ENCODE measurements at regions not wholly inside any gene's neighbourhood (a gene's known extent, or its start where the extent isn't known, plus 50 kb on each side); places are given as distances from the start of the nearest gene placed in this dataset.

DNA sequence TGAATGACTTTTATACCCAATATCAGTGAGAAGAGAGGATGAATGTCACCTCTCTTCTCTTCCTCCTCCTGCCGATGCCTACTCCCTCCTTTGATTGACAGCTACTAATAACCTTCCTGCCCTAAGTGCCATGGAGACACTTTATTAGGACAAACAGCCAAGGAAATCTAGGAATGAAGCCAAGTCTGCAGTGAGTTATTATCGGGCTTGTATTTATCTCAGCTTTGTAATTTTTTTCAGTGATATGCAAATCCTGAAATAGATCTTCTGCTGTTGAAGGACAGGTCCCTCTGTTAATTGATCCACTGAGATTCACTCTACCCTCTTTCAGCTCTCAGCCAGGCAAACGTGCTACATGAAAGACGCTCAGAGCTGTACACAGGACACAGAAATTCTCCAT lies 686.7 kb downstream of the TMEM182 start:
- no peak for ATAC-seq
- Histone ChIP-seq H3K4me3 (no peak overlapping the region), H3K27me3 (no peaks in the 10 kb centered on the region), H3K36me3 (no peaks in the 10 kb centered on the region), H3K4me1 (no peaks in the 10 kb centered on the region), H3K9me3 (no peaks in the 10 kb centered on the region), H3K27ac (no peak overlapping the region)
- no peak for TF ChIP-seq POLR2A (IDR thresholded peaks at IDR 0.05)
- TF ChIP-seq, protein P1, sequence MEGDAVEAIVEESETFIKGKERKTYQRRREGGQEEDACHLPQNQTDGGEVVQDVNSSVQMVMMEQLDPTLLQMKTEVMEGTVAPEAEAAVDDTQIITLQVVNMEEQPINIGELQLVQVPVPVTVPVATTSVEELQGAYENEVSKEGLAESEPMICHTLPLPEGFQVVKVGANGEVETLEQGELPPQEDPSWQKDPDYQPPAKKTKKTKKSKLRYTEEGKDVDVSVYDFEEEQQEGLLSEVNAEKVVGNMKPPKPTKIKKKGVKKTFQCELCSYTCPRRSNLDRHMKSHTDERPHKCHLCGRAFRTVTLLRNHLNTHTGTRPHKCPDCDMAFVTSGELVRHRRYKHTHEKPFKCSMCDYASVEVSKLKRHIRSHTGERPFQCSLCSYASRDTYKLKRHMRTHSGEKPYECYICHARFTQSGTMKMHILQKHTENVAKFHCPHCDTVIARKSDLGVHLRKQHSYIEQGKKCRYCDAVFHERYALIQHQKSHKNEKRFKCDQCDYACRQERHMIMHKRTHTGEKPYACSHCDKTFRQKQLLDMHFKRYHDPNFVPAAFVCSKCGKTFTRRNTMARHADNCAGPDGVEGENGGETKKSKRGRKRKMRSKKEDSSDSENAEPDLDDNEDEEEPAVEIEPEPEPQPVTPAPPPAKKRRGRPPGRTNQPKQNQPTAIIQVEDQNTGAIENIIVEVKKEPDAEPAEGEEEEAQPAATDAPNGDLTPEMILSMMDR (IDR thresholded peaks at IDR 0.05), result no peak
- no peak for DNase-seq
- intact Hi-C loops (cut with DNase I), result no loop called here
- WGBS, 4 donors, result 13 to 23% (median 22%) methylated on average over 4 of the region's 4 CpGs

DNA sequence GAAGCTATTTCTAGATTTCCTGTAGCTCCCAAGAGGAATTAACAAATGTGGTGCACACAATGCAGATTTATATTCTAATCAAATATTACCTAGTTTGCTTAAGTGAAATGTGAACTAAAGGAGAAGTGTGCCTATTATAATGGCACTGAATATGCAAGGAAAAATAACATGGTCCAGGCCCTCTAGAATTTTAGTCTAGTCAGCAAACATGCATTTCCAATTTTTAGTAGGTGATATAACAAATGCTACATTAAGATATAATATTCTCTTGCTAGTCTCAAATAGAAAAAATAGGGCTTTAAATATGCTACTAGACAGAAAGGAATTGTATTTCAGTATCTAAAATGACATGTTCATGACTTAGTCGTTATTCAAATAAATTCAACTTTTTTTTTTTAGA lies 689.5 kb downstream of the TMEM182 start:
- intact Hi-C loops (cut with DNase I), result no loop called here
- no peak for ATAC-seq
- no peak for DNase-seq
- Histone ChIP-seq H3K27me3 (no peaks in the 10 kb centered on the region), H3K27ac (no peak overlapping the region), H3K36me3 (no peaks in the 10 kb centered on the region), H3K4me3 (no peak overlapping the region), H3K9me3 (no peaks in the 10 kb centered on the region), H3K4me1 (no peaks in the 10 kb centered on the region)
- TF ChIP-seq, protein P1 (IDR thresholded peaks at IDR 0.05), result no peak
- TF ChIP-seq POLR2A (IDR thresholded peaks at IDR 0.05), result no peak
- 85 to 97% (median 90%) methylated on average over 1 of the region's 1 CpG for WGBS, 4 donors

DNA sequence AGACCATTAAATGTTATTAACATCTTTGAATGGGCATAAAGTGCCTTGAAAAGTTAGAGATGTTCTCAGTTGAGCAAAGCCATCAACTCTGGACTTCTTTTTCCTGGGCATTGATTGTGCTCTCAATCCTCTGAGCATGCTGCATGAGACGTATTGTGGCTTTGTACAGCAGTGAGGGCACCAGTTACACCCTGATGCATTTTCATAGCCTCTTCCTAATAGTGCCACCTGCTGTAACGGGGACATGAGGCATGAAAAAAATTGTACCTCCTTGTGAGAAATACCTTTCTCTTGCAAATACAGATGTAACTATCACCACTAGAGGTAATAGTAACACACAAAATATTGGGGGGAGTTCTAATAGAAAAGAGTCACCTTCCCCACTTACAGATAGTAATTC lies 697.5 kb downstream of the TMEM182 start:
- 27 to 43% (median 32%) methylated on average over 2 of the region's 2 CpGs for WGBS, 4 donors
- Histone ChIP-seq H3K9me3 (no peaks in the 10 kb centered on the region), H3K4me1 (no peaks in the 10 kb centered on the region), H3K4me3 (no peak overlapping the region), H3K36me3 (no peaks in the 10 kb centered on the region), H3K27me3 (no peaks in the 10 kb centered on the region), H3K27ac (no peak overlapping the region)
- intact Hi-C loops (cut with DNase I), result no loop called here
- TF ChIP-seq, protein P1 (IDR thresholded peaks at IDR 0.05), result no peak
- no peak for TF ChIP-seq POLR2A (IDR thresholded peaks at IDR 0.05)
- ATAC-seq, result no peak
- no peak for DNase-seq

DNA sequence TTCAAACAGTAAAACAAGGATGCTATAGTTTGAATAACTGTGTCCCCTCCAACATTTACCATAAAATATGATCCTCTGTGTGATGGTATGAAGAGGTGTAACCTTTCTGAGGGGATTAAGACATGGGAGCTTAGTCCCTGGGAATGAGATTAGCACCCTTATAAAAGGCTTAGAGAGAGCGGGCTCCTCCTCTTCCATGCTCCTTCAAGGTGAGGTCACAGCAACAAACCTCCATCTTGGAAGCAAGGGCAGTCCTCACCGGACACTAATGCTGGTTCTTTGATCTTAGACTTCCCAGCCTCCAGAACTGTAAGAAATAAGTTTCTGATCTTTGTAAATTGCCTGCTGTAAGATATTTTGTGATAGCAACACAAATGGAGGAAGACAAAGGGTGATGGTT lies 700.3 kb downstream of the TMEM182 start:
- no peak for DNase-seq
- Histone ChIP-seq H3K27me3 (no peaks in the 10 kb centered on the region), H3K4me1 (no peaks in the 10 kb centered on the region), H3K9me3 (peaks cover 0 to 5% (median 0%) of the 10 kb centered on the region in 12 donors), H3K4me3 (no peak overlapping the region), H3K36me3 (no peaks in the 10 kb centered on the region), H3K27ac (no peak overlapping the region)
- 71 to 80% (median 75%) methylated on average over 2 of the region's 2 CpGs for WGBS, 4 donors
- intact Hi-C loops (cut with DNase I), result no loop called here
- no peak for ATAC-seq
- TF ChIP-seq, protein P1 (IDR thresholded peaks at IDR 0.05), result no peak
- TF ChIP-seq POLR2A (IDR thresholded peaks at IDR 0.05), result no peak

Data from heart left ventricle (tissue), 16 donors.